Uterus (tissue), 3 donors: ENCODE measurements at regions not wholly inside any gene's neighbourhood (a gene's known extent, or its start where the extent isn't known, plus 50 kb on each side); places are given as distances from the start of the nearest gene placed in this dataset.
"Not testable (repeated sequence)": the region's sequence is repeated elsewhere in the genome, so short reads cannot be mapped to it uniquely, and the experiment has no call there.

Experiments used
- DNase-seq, 2 donors: peaks; one replicate each; pipeline ENCODE4 v3.0.0-alpha.2; 2019 to 2020
- H3K27ac ChIP-seq, 2 donors: fragments of 200-600 bp; sonication (generic); 1 replicate in 1 of 2; 2 replicates in 1 of 2; pipeline ENCODE4 v1.5.1; 2016 to 2018
- H3K27me3 ChIP-seq, 2 donors: fragments of 200-600 bp; sonication (generic); one replicate each; pipeline ENCODE4 v1.5.1; 2018 to 2019; ENCODE audit warnings: control low read depth in 1 of 2
- H3K36me3 ChIP-seq, 2 donors: fragments of 200-600 bp; sonication (generic); one replicate each; pipeline ENCODE4 v1.5.1; 2019; ENCODE audit warnings: control low read depth in 1 of 2
- H3K4me1 ChIP-seq, 2 donors: fragments of 200-600 bp; sonication (generic); one replicate each; pipeline ENCODE4 v1.5.1; 2018 to 2019; ENCODE audit warnings: control low read depth in 1 of 2
- H3K4me3 ChIP-seq, 2 donors: fragments of 200-600 bp; sonication (generic); 1 replicate in 1 of 2; 2 replicates in 1 of 2; pipeline ENCODE4 v1.5.1; 2018 to 2019; ENCODE audit warnings: mild to moderate bottlenecking in 1 of 2
- H3K9me3 ChIP-seq, 2 donors: fragments of 200-600 bp; sonication (generic); one replicate each; pipeline ENCODE4 v1.5.1; 2019; ENCODE audit warnings: control low read depth in 1 of 2
- POLR2A ChIP-seq, 2 donors: fragments of 450-650 bp; IDR thresholded peaks; one replicate each; pipeline ENCODE4 v1.6.1; 2016; ENCODE audit warnings: antibody characterized with exemption in 2 of 2, mild to moderate bottlenecking in 1 of 2, moderate library complexity in 1 of 2
- intact Hi-C: fragments of 100-400 bp; cut with DNase I; formaldehyde crosslinking; loops from one replicate; pipeline ENCODE4 v1.15.1; 2023; ENCODE audit warnings: low total_unique reads
- TF ChIP-seq, protein P1 (sequence below), 4 experiments: fragments of 200-600 bp in 2 of 4; fragments of 450-650 bp in 2 of 4; sonication (generic) in 2 of 4; IDR thresholded peaks; one replicate each; pipeline ENCODE4 v1.5.1; 2016 to 2019; ENCODE audit warnings: antibody characterized with exemption in 4 of 4, mild to moderate bottlenecking in 2 of 4, moderate library complexity in 1 of 4
- donor health status: DM: yes; HTN: yes; CAD: no.

- DNase-seq: no peak
- Histone ChIP-seq H3K27me3 (no peaks in the 10 kb centered on the region), H3K4me3 (no peak overlapping the region), H3K9me3 (no peaks in the 10 kb centered on the region), H3K36me3 (no peaks in the 10 kb centered on the region), H3K4me1 (no peaks in the 10 kb centered on the region), H3K27ac (no peak overlapping the region)
- TF ChIP-seq, protein P1, sequence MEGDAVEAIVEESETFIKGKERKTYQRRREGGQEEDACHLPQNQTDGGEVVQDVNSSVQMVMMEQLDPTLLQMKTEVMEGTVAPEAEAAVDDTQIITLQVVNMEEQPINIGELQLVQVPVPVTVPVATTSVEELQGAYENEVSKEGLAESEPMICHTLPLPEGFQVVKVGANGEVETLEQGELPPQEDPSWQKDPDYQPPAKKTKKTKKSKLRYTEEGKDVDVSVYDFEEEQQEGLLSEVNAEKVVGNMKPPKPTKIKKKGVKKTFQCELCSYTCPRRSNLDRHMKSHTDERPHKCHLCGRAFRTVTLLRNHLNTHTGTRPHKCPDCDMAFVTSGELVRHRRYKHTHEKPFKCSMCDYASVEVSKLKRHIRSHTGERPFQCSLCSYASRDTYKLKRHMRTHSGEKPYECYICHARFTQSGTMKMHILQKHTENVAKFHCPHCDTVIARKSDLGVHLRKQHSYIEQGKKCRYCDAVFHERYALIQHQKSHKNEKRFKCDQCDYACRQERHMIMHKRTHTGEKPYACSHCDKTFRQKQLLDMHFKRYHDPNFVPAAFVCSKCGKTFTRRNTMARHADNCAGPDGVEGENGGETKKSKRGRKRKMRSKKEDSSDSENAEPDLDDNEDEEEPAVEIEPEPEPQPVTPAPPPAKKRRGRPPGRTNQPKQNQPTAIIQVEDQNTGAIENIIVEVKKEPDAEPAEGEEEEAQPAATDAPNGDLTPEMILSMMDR (IDR thresholded peaks at IDR 0.05): no peak
- no peak for TF ChIP-seq POLR2A (IDR thresholded peaks at IDR 0.05)
- intact Hi-C loops: no loop called here
Observed at GRCh38 chr13:91052876-91053275, 294.6 kb upstream of the MIR17HG start.

- Histone ChIP-seq H3K27ac (no peak overlapping the region), H3K4me3 (no peak overlapping the region), H3K4me1 (no peaks in the 10 kb centered on the region), H3K9me3 (peaks cover 0 to 3% of the 10 kb centered on the region in 2 donors), H3K27me3 (no peaks in the 10 kb centered on the region), H3K36me3 (no peaks in the 10 kb centered on the region)
- intact Hi-C loops: no loop called here
- DNase-seq: no peak
- TF ChIP-seq POLR2A (IDR thresholded peaks at IDR 0.05): no peak
- TF ChIP-seq, protein P1 (IDR thresholded peaks at IDR 0.05): no peak
Observed at GRCh38 chr13:91053318-91054065, 294.0 kb upstream of the MIR17HG start.

GRCh38 chr13:91054902-91055301, 292.6 kb upstream of the MIR17HG start:
- Histone ChIP-seq H3K36me3 (no peaks in the 10 kb centered on the region), H3K27me3 (no peaks in the 10 kb centered on the region), H3K4me1 (no peaks in the 10 kb centered on the region), H3K9me3 (peaks cover 0 to 3% of the 10 kb centered on the region in 2 donors), H3K4me3 (no peak overlapping the region), H3K27ac (no peak overlapping the region)
- TF ChIP-seq, protein P1 (IDR thresholded peaks at IDR 0.05): no peak
- no peak for TF ChIP-seq POLR2A (IDR thresholded peaks at IDR 0.05)
- intact Hi-C loops: no loop called here
- no peak for DNase-seq

DNA sequence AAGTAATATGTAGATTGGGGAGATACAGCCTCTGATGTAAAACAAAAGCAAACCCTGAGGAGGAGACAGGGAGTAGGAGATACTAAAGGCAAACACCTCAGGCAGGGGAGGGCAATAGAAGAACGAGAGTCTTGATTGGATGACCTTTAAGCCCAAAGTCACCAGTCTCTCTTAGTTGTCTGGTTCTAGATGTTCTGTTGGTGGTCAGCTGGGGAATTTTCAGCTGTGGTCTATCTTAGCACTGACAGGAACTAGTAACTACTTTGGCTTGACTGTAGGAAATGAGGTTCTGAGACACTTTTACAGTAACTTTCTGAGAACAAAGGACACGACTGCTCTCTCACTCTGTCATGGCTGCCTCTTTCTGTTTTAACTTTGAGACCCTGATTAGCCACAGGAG, 290.7 kb upstream of the MIR17HG start:
- intact Hi-C loops: no loop called here
- H3K9me3 ChIP-seq: peaks cover 0 to 3% of the 10 kb centered on the region in 2 donors
- no peak for TF ChIP-seq POLR2A (IDR thresholded peaks at IDR 0.05)
- TF ChIP-seq, protein P1 (IDR thresholded peaks at IDR 0.05): no peak
- no peaks in the 10 kb centered on the region for H3K4me1 ChIP-seq
- H3K4me3 ChIP-seq: no peak overlapping the region
- H3K27ac ChIP-seq: no peak overlapping the region
- no peak for DNase-seq
- no peaks in the 10 kb centered on the region for H3K27me3 ChIP-seq
- H3K36me3 ChIP-seq: no peaks in the 10 kb centered on the region

DNA sequence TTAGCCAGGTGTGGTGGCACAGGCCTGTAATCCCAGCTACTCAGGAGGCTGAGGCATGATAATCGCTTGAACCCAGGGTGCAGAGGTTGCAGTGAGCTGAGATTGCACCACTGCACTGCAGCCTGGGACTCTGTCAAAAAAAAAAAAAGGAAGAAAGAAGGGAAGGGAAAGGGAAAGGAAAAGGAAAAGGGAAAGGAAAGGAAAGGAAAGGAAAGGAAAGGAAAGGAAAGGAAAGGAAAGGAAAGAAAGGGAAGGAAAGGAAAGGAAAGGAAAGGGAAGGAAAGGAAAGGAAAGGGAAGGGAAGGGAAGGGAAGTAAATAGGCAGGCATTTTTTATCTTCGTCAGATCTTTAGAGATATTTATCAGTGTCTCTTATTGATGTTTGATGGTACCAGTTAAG, 290.0 kb upstream of the MIR17HG start:
- H3K9me3 ChIP-seq, H3K4me3 ChIP-seq, intact Hi-C loops, H3K36me3 ChIP-seq, DNase-seq, H3K4me1 ChIP-seq, H3K27ac ChIP-seq, H3K27me3 ChIP-seq: not testable (repeated sequence)
